ENCODE measurements at regions not wholly inside any gene's neighbourhood (a gene's known extent, or its start where the extent isn't known, plus 50 kb on each side); places are given as distances from the start of the nearest gene placed in this dataset.
"Not testable (repeated sequence)": the region's sequence is repeated elsewhere in the genome, so short reads cannot be mapped to it uniquely, and the experiment has no call there.

DNA sequence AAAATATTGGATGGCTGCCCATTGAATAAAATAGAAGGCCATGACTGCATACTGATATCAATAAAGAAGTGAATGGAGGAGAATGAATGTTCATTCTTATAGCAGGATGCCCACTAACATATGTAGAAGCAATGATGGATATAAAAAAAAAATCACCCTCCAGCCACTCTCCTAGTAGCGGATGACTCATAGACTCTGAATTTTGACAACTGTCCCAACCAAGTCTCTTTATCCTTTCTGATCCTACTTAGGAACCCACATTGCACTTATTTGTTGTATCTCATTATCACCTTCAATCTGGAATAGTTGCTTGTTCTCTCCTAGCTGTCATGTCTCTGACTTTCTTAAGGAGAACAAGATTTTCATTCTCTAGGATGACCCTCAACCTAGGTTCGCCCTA, 429.9 kb downstream of the HS3ST3B1 start:
- Histone ChIP-seq H3K9me3 (ENCODE audit: insufficient read depth, low read length) (no peaks in the 10 kb centered on the region), H4K20me1 (ENCODE audit: insufficient read depth, low read length) (no peaks in the 10 kb centered on the region), H3K79me2 (ENCODE audit: low read length) (no peaks in the 10 kb centered on the region), H3K27me3 (ENCODE audit: low read depth, low read length) (no peaks in the 10 kb centered on the region), H3K9ac (ENCODE audit: low read length) (no peak overlapping the region), H3K4me1 (ENCODE audit: low read length) (no peaks in the 10 kb centered on the region), H3K4me3 (ENCODE audit: low read length) (no peak overlapping the region), H3K36me3 (replicated peaks; ENCODE audit: low read depth, low read length) (no peaks in the 10 kb centered on the region), H3K4me2 (ENCODE audit: low read length) (no peak overlapping the region), H3K27ac (ENCODE audit: low read length) (no peak overlapping the region), H2AFZ (ENCODE audit: low read depth, low read length) (no peak overlapping the region)
- TF ChIP-seq, protein P1, sequence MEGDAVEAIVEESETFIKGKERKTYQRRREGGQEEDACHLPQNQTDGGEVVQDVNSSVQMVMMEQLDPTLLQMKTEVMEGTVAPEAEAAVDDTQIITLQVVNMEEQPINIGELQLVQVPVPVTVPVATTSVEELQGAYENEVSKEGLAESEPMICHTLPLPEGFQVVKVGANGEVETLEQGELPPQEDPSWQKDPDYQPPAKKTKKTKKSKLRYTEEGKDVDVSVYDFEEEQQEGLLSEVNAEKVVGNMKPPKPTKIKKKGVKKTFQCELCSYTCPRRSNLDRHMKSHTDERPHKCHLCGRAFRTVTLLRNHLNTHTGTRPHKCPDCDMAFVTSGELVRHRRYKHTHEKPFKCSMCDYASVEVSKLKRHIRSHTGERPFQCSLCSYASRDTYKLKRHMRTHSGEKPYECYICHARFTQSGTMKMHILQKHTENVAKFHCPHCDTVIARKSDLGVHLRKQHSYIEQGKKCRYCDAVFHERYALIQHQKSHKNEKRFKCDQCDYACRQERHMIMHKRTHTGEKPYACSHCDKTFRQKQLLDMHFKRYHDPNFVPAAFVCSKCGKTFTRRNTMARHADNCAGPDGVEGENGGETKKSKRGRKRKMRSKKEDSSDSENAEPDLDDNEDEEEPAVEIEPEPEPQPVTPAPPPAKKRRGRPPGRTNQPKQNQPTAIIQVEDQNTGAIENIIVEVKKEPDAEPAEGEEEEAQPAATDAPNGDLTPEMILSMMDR (IDR thresholded peaks at IDR 0.05; ENCODE audit: low read depth, low read length): no peak
- TF ChIP-seq EZH2phosphoT487 (IDR thresholded peaks at IDR 0.05; ENCODE audit: low read depth): no peak

DNA sequence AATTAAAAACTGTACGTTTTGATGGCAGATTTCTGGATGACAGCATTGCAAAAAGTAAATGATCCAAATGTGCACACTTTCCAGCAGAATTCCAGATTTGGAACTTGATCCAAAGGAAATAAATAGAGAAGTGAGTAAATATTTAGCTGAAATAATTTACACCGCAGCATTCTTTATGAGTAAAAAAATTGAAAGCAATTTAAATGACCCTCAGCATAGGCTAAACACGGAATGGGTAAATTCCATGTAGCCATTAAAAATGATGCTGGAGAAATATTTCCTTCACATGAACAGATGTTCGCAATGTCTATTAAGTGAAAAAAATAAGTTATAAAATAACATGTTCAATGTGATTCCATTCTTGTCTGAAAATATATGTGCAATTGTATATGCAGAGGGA, 424.8 kb downstream of the HS3ST3B1 start:
- H4K20me1 ChIP-seq (ENCODE audit: insufficient read depth, low read length): no peaks in the 10 kb centered on the region
- no peak overlapping the region for H2AFZ ChIP-seq (ENCODE audit: low read depth, low read length)
- no peaks in the 10 kb centered on the region for H3K36me3 ChIP-seq (replicated peaks; ENCODE audit: low read depth, low read length)
- TF ChIP-seq, protein P1 (IDR thresholded peaks at IDR 0.05; ENCODE audit: low read depth, low read length): no peak
- no peak for TF ChIP-seq EZH2phosphoT487 (IDR thresholded peaks at IDR 0.05; ENCODE audit: low read depth)
- H3K27me3 ChIP-seq (ENCODE audit: low read depth, low read length): no peaks in the 10 kb centered on the region
- no peak overlapping the region for H3K9ac ChIP-seq (ENCODE audit: low read length)
- H3K9me3 ChIP-seq (ENCODE audit: insufficient read depth, low read length): no peaks in the 10 kb centered on the region
- no peak overlapping the region for H3K4me3 ChIP-seq (ENCODE audit: low read length)
- H3K79me2 ChIP-seq (ENCODE audit: low read length): no peaks in the 10 kb centered on the region
- H3K4me1 ChIP-seq (ENCODE audit: low read length): no peaks in the 10 kb centered on the region
- no peak overlapping the region for H3K4me2 ChIP-seq (ENCODE audit: low read length)
- no peak overlapping the region for H3K27ac ChIP-seq (ENCODE audit: low read length)

DNA sequence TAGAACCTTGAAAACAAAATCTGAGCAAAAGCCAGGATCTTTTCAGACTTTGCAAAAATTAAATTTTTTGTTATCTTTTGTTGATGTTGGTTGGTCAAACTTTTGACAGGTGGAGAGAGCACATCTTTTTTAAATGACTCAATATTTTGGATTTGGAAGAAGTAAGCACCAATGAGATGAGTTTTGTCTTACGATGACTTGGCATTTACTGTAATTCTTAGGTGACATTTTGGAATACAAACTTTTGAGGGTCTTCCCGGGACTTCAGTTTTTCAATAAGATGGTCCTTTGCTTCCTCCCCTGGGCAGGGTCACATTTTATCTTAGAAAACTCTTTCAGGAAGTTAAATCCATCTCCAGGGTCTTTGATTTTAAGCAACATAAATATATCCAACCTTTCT, 423.9 kb downstream of the HS3ST3B1 start:
- Histone ChIP-seq H3K9ac (ENCODE audit: low read length) (no peak overlapping the region), H3K27ac (ENCODE audit: low read length) (no peak overlapping the region), H3K36me3 (replicated peaks; ENCODE audit: low read depth, low read length) (no peaks in the 10 kb centered on the region), H3K9me3 (ENCODE audit: insufficient read depth, low read length) (no peaks in the 10 kb centered on the region), H3K27me3 (ENCODE audit: low read depth, low read length) (no peaks in the 10 kb centered on the region), H3K4me2 (ENCODE audit: low read length) (no peak overlapping the region), H4K20me1 (ENCODE audit: insufficient read depth, low read length) (no peaks in the 10 kb centered on the region), H3K4me3 (ENCODE audit: low read length) (no peak overlapping the region), H2AFZ (ENCODE audit: low read depth, low read length) (no peak overlapping the region), H3K4me1 (ENCODE audit: low read length) (no peaks in the 10 kb centered on the region), H3K79me2 (ENCODE audit: low read length) (no peaks in the 10 kb centered on the region)
- TF ChIP-seq EZH2phosphoT487 (IDR thresholded peaks at IDR 0.05; ENCODE audit: low read depth): no peak
- TF ChIP-seq, protein P1 (IDR thresholded peaks at IDR 0.05; ENCODE audit: low read depth, low read length): no peak

DNA sequence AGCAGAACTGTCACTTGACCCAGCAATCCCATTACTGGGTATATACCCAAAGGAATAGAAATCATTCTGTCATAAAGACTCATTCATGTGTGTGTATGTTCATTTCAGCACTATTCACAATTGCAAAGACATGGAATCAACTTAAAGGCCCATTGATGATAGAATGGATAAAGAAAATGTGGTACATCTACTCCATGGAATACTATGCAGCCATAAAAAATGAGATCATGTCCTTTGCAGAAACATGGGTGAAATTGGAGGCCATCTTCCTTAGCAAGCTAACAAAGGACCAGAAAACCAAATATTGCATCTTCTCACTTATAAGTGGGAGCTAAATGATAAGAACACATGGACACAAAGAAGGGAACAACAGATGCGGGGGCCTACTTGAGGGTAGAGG, 422.5 kb downstream of the HS3ST3B1 start:
- not testable (repeated sequence) for H3K27me3 ChIP-seq (ENCODE audit: low read depth, low read length); H3K4me3 ChIP-seq (ENCODE audit: low read length); H2AFZ ChIP-seq (ENCODE audit: low read depth, low read length); H3K36me3 ChIP-seq (replicated peaks; ENCODE audit: low read depth, low read length); H3K4me2 ChIP-seq (ENCODE audit: low read length); H4K20me1 ChIP-seq (ENCODE audit: insufficient read depth, low read length); H3K9me3 ChIP-seq (ENCODE audit: insufficient read depth, low read length); H3K27ac ChIP-seq (ENCODE audit: low read length); H3K79me2 ChIP-seq (ENCODE audit: low read length); H3K4me1 ChIP-seq (ENCODE audit: low read length); H3K9ac ChIP-seq (ENCODE audit: low read length)

DNA sequence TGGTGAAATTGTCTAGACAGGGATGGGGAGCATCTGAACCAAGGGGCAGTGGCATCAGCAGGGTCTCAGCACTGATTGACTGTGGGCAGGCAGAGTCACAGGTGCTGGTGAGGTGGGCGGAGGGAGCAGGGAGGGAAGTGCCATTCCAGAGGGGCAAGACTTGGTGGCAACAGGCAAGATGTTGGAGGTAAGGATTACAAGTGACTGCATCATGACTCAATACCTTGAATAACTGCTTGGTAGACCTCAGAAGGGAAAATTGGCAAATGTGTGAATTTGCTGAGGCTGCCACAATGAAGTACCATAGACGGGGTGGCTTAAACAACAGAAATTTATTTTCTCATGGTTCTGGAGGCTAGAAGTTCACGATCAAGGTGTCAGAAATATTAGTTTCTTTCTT, 419.1 kb downstream of the HS3ST3B1 start:
- H3K27me3 ChIP-seq (ENCODE audit: low read depth, low read length): no peaks in the 10 kb centered on the region
- H3K9ac ChIP-seq (ENCODE audit: low read length): no peak overlapping the region
- H3K4me2 ChIP-seq (ENCODE audit: low read length): no peak overlapping the region
- no peaks in the 10 kb centered on the region for H3K9me3 ChIP-seq (ENCODE audit: insufficient read depth, low read length)
- H3K4me1 ChIP-seq (ENCODE audit: low read length): no peaks in the 10 kb centered on the region
- H3K36me3 ChIP-seq (replicated peaks; ENCODE audit: low read depth, low read length): no peaks in the 10 kb centered on the region
- TF ChIP-seq EZH2phosphoT487 (IDR thresholded peaks at IDR 0.05; ENCODE audit: low read depth): no peak
- TF ChIP-seq, protein P1 (IDR thresholded peaks at IDR 0.05; ENCODE audit: low read depth, low read length): no peak
- H3K79me2 ChIP-seq (ENCODE audit: low read length): no peaks in the 10 kb centered on the region
- H3K27ac ChIP-seq (ENCODE audit: low read length): no peak overlapping the region
- H4K20me1 ChIP-seq (ENCODE audit: insufficient read depth, low read length): no peaks in the 10 kb centered on the region
- H3K4me3 ChIP-seq (ENCODE audit: low read length): no peak overlapping the region
- no peak overlapping the region for H2AFZ ChIP-seq (ENCODE audit: low read depth, low read length)
